ENCODE measurements at regions not wholly inside any gene's neighbourhood (a gene's known extent, or its start where the extent isn't known, plus 50 kb on each side); places are given as distances from the start of the nearest gene placed in this dataset.

- TF ChIP-seq BRCA1 (IDR thresholded peaks at IDR 0.05; ENCODE audit: low read depth, low read length) (no peak), DPF2 (IDR thresholded peaks at IDR 0.05) (peak; percentile 78), PAX8 (IDR thresholded peaks at IDR 0.05) (no peak), EP300 (IDR thresholded peaks at IDR 0.05; ENCODE audit: borderline replicate concordance in 1 of 2, control insufficient read depth in 1 of 2, low read depth in 2 of 2, low read length in 2 of 2) (peak; percentile 64 to 68; a peak in 2 of 4 replicates), NR2C1 (IDR thresholded peaks at IDR 0.05) (peak; percentile 41), ZNF24 (IDR thresholded peaks at IDR 0.05) (peak; percentile 37; the same call in 1 of the 2 replicates), KAT2A (conservative IDR thresholded peaks at IDR 0.05; ENCODE audit: control insufficient read depth, low read depth, low read length) (no peak), POLR2AphosphoS5 (IDR thresholded peaks at IDR 0.05; ENCODE audit: low read length) (no peak)
- TF ChIP-seq, protein P1, sequence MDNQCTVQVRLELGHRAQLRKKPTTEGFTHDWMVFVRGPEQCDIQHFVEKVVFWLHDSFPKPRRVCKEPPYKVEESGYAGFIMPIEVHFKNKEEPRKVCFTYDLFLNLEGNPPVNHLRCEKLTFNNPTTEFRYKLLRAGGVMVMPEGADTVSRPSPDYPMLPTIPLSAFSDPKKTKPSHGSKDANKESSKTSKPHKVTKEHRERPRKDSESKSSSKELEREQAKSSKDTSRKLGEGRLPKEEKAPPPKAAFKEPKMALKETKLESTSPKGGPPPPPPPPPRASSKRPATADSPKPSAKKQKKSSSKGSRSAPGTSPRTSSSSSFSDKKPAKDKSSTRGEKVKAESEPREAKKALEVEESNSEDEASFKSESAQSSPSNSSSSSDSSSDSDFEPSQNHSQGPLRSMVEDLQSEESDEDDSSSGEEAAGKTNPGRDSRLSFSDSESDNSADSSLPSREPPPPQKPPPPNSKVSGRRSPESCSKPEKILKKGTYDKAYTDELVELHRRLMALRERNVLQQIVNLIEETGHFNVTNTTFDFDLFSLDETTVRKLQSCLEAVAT (IDR thresholded peaks at IDR 0.05), result peak; percentile 82
- TF ChIP-seq, protein P2, sequence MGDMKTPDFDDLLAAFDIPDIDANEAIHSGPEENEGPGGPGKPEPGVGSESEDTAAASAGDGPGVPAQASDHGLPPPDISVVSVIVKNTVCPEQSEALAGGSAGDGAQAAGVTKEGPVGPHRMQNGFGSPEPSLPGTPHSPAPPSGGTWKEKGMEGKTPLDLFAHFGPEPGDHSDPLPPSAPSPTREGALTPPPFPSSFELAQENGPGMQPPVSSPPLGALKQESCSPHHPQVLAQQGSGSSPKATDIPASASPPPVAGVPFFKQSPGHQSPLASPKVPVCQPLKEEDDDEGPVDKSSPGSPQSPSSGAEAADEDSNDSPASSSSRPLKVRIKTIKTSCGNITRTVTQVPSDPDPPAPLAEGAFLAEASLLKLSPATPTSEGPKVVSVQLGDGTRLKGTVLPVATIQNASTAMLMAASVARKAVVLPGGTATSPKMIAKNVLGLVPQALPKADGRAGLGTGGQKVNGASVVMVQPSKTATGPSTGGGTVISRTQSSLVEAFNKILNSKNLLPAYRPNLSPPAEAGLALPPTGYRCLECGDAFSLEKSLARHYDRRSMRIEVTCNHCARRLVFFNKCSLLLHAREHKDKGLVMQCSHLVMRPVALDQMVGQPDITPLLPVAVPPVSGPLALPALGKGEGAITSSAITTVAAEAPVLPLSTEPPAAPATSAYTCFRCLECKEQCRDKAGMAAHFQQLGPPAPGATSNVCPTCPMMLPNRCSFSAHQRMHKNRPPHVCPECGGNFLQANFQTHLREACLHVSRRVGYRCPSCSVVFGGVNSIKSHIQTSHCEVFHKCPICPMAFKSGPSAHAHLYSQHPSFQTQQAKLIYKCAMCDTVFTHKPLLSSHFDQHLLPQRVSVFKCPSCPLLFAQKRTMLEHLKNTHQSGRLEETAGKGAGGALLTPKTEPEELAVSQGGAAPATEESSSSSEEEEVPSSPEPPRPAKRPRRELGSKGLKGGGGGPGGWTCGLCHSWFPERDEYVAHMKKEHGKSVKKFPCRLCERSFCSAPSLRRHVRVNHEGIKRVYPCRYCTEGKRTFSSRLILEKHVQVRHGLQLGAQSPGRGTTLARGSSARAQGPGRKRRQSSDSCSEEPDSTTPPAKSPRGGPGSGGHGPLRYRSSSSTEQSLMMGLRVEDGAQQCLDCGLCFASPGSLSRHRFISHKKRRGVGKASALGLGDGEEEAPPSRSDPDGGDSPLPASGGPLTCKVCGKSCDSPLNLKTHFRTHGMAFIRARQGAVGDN (IDR thresholded peaks at IDR 0.05), result no peak
Measured at GRCh38 chr3:101938262-101938847, 89.0 kb downstream of the NFKBIZ start (continued).
